ENCODE measurements at regions not wholly inside any gene's neighbourhood (a gene's known extent, or its start where the extent isn't known, plus 50 kb on each side); places are given as distances from the start of the nearest gene placed in this dataset.
"Not testable (repeated sequence)": the region's sequence is repeated elsewhere in the genome, so short reads cannot be mapped to it uniquely, and the experiment has no call there.

GRCh38 chr2:175247159-175247558 is 65.6 kb upstream of the ATP5MC3 start:
- DNase-seq, result no peak

GRCh38 chr2:175244697-175245096 is 63.2 kb upstream of the ATP5MC3 start:
- no peak for DNase-seq

- DNase-seq, result no peak
Observed at GRCh38 chr2:175241691-175242090, 60.2 kb upstream of the ATP5MC3 start.

GRCh38 chr2:175240033-175240432 is 58.5 kb upstream of the ATP5MC3 start:
- not testable (repeated sequence) for DNase-seq

- DNase-seq, result no peak
Observed at GRCh38 chr2:175236930-175237329, 55.4 kb upstream of the ATP5MC3 start.

GRCh38 chr2:175234650-175235049 is 53.1 kb upstream of the ATP5MC3 start:
- DNase-seq, result no peak

- no peak for DNase-seq
Observed at GRCh38 chr2:175234153-175234552, 52.6 kb upstream of the ATP5MC3 start.

GRCh38 chr2:175233135-175233719 is 51.7 kb upstream of the ATP5MC3 start:
- no peak for DNase-seq
